GM12891 (cell line): ENCODE measurements at regions not wholly inside any gene's neighbourhood (a gene's known extent, or its start where the extent isn't known, plus 50 kb on each side); places are given as distances from the start of the nearest gene placed in this dataset.

Experiments used
- PAX5 ChIP-seq: IDR thresholded peaks from 2 replicates; pipeline ENCODE4 v1.6.1; 2011; ENCODE audit warnings: low read length, moderate library complexity, mild to moderate bottlenecking; ENCODE audit not compliant: insufficient read depth, severe bottlenecking
- POLR2A ChIP-seq: IDR thresholded peaks from 2 replicates; pipeline ENCODE4 v1.6.1; 2011; ENCODE audit warnings: low read depth, low read length, control low read depth
- TAF1 ChIP-seq: IDR thresholded peaks from 2 replicates; pipeline ENCODE4 v1.6.1; 2011; ENCODE audit warnings: low read depth, low read length, control low read depth

- TF ChIP-seq POLR2A (no peak), TAF1 (no peak), PAX5 (no peak)
Observed at GRCh38 chrX:85543866-85544265, 164.4 kb upstream of the POF1B start.
